Adipocyte (in vitro differentiated cells): ENCODE measurements at regions not wholly inside any gene's neighbourhood (a gene's known extent, or its start where the extent isn't known, plus 50 kb on each side); places are given as distances from the start of the nearest gene placed in this dataset.

Experiments
- DNase-seq: peaks from one replicate; pipeline ENCODE4 v3.0.0-alpha.2; 2015; ENCODE audit warnings: low read depth
- H3K27me3 ChIP-seq: replicated peaks from 2 replicates; pipeline ENCODE4 v1.7.0; 2013; ENCODE audit warnings: mild to moderate bottlenecking, low read length, moderate library complexity; ENCODE audit not compliant: control insufficient read depth, insufficient read depth
- H3K36me3 ChIP-seq: 2 replicates; pipeline ENCODE4 v1.7.0; 2013; ENCODE audit warnings: low read length, mild to moderate bottlenecking, moderate library complexity; ENCODE audit not compliant: control insufficient read depth, insufficient read depth, severe bottlenecking
- H3K4me1 ChIP-seq: 2 replicates; pipeline ENCODE4 v1.7.0; 2013; ENCODE audit warnings: mild to moderate bottlenecking, low read length, moderate library complexity; ENCODE audit not compliant: control insufficient read depth, insufficient read depth
- H3K4me3 ChIP-seq: 2 replicates; pipeline ENCODE4 v1.7.0; 2013; ENCODE audit warnings: mild to moderate bottlenecking, low read length, moderate library complexity
- H3K9ac ChIP-seq: 2 replicates; pipeline ENCODE4 v1.7.0; 2013; ENCODE audit warnings: mild to moderate bottlenecking, low read length, moderate library complexity
- H3K9me3 ChIP-seq: 2 replicates; pipeline ENCODE4 v1.7.0; 2013; ENCODE audit warnings: mild to moderate bottlenecking, low read length, moderate library complexity; ENCODE audit not compliant: control insufficient read depth

- no peaks in the 10 kb centered on the region for H3K36me3 ChIP-seq
- no peak overlapping the region for H3K4me3 ChIP-seq
- H3K9ac ChIP-seq, result peak overlapping the region; percentile 29
- peak; percentile 63 for DNase-seq
- H3K27me3 ChIP-seq, result peaks cover 14% of the 10 kb centered on the region
- H3K4me1 ChIP-seq, result peaks cover 24% of the 10 kb centered on the region
- peaks cover 12% of the 10 kb centered on the region for H3K9me3 ChIP-seq
These were observed 60.2 kb downstream of the TFAP2C start for GRCh38 chr20:56689318-56689717.

GRCh38 chr20:56689852-56690485 is 60.9 kb downstream of the TFAP2C start:
- Histone ChIP-seq H3K4me3 (no peak overlapping the region), H3K27me3 (peaks cover 13% of the 10 kb centered on the region), H3K4me1 (peaks cover 24% of the 10 kb centered on the region), H3K9ac (no peak overlapping the region), H3K36me3 (no peaks in the 10 kb centered on the region), H3K9me3 (peaks cover 12% of the 10 kb centered on the region)
- DNase-seq, result peak; percentile 7

GRCh38 chr20:56690531-56691175 is 61.5 kb downstream of the TFAP2C start:
- no peak for DNase-seq
- Histone ChIP-seq H3K9ac (no peak overlapping the region), H3K36me3 (no peaks in the 10 kb centered on the region), H3K4me1 (peaks cover 24% of the 10 kb centered on the region), H3K27me3 (peaks cover 13% of the 10 kb centered on the region), H3K9me3 (peaks cover 12% of the 10 kb centered on the region), H3K4me3 (no peak overlapping the region)

- no peak for DNase-seq
- peaks cover 13% of the 10 kb centered on the region for H3K27me3 ChIP-seq
These were observed 62.4 kb downstream of the TFAP2C start for GRCh38 chr20:56691325-56691998.

GRCh38 chr20:56693217-56693616 is 64.1 kb downstream of the TFAP2C start:
- H3K27me3 ChIP-seq, result peaks cover 19% of the 10 kb centered on the region
- peaks cover 24% of the 10 kb centered on the region for H3K4me1 ChIP-seq
- no peaks in the 10 kb centered on the region for H3K36me3 ChIP-seq
- H3K9ac ChIP-seq, result no peak overlapping the region
- no peak for DNase-seq
- H3K9me3 ChIP-seq, result peaks cover 12% of the 10 kb centered on the region
- no peak overlapping the region for H3K4me3 ChIP-seq

More at GRCh38 chr20:56691325-56691998, 62.4 kb downstream of the TFAP2C start:
- H3K4me3 ChIP-seq, result no peak overlapping the region
- no peak overlapping the region for H3K9ac ChIP-seq
- H3K36me3 ChIP-seq, result no peaks in the 10 kb centered on the region
- peaks cover 12% of the 10 kb centered on the region for H3K9me3 ChIP-seq
- peaks cover 24% of the 10 kb centered on the region for H3K4me1 ChIP-seq

- Histone ChIP-seq H3K9me3 (peaks cover 3% of the 10 kb centered on the region), H3K4me3 (no peak overlapping the region), H3K9ac (no peak overlapping the region), H3K36me3 (no peaks in the 10 kb centered on the region), H3K27me3 (peaks cover 30% of the 10 kb centered on the region), H3K4me1 (no peaks in the 10 kb centered on the region)
- DNase-seq, result no peak
These were observed 68.4 kb downstream of the TFAP2C start for GRCh38 chr20:56697476-56697875.

GRCh38 chr20:56698297-56698696 is 69.2 kb downstream of the TFAP2C start:
- H3K27me3 ChIP-seq, result peaks cover 28% of the 10 kb centered on the region
- DNase-seq, result no peak
- H3K4me1 ChIP-seq, result no peaks in the 10 kb centered on the region
- no peaks in the 10 kb centered on the region for H3K36me3 ChIP-seq
- no peak overlapping the region for H3K4me3 ChIP-seq
- H3K9me3 ChIP-seq, result peaks cover under 1% of the 10 kb centered on the region
- no peak overlapping the region for H3K9ac ChIP-seq

GRCh38 chr20:56698749-56699148 is 69.6 kb downstream of the TFAP2C start:
- Histone ChIP-seq H3K36me3 (no peaks in the 10 kb centered on the region), H3K9ac (no peak overlapping the region), H3K4me1 (no peaks in the 10 kb centered on the region), H3K4me3 (no peak overlapping the region), H3K9me3 (no peaks in the 10 kb centered on the region), H3K27me3 (peaks cover 28% of the 10 kb centered on the region)
- no peak for DNase-seq

GRCh38 chr20:56702931-56703840 is 74.1 kb downstream of the TFAP2C start:
- H3K9me3 ChIP-seq, result peaks cover 3% of the 10 kb centered on the region
- no peak overlapping the region for H3K9ac ChIP-seq
- H3K4me3 ChIP-seq, result no peak overlapping the region
- H3K4me1 ChIP-seq, result no peaks in the 10 kb centered on the region
- no peaks in the 10 kb centered on the region for H3K36me3 ChIP-seq
- no peak for DNase-seq
- H3K27me3 ChIP-seq, result peaks cover 32% of the 10 kb centered on the region

GRCh38 chr20:56706867-56707360 is 77.8 kb downstream of the TFAP2C start:
- H3K4me3 ChIP-seq, result no peak overlapping the region
- H3K27me3 ChIP-seq, result peaks cover 24% of the 10 kb centered on the region
- no peaks in the 10 kb centered on the region for H3K36me3 ChIP-seq
- no peak for DNase-seq
- H3K9me3 ChIP-seq, result peaks cover 3% of the 10 kb centered on the region
- no peak overlapping the region for H3K9ac ChIP-seq
- peaks cover 11% of the 10 kb centered on the region for H3K4me1 ChIP-seq
